IMR-90 (cell line): ENCODE measurements at regions not wholly inside any gene's neighbourhood (a gene's known extent, or its start where the extent isn't known, plus 50 kb on each side); places are given as distances from the start of the nearest gene placed in this dataset.

Source experiments
- ATAC-seq: fragments of 200-7000 bp; cut with Tn5 transposase; 2 replicates; pipeline ENCODE4 v1.9.1; 2020; ENCODE audit warnings: low read depth, mild to moderate bottlenecking, moderate library complexity
- BruUV-seq: library from RNA; stranded (reverse); fragments of 400-500 nt; replicated peaks from 2 replicates; lab custom pipeline; 2021; lab: Mats Ljungman, UMichigan
- CTCF ChIA-PET: fragments of 300-600 bp; formaldehyde crosslinking; extraction: SDS; loops from one replicate; lab custom pipeline; 2021; ENCODE audit warnings: antibody characterized with exemption; lab: Yijun Ruan, JAX
- POLR2A ChIA-PET: fragments of 300-600 bp; sonication (Branson Sonifier 250); formaldehyde crosslinking; loops from one replicate; lab custom pipeline; 2022; ENCODE audit warnings: antibody characterized with exemption; ENCODE audit not compliant: unreplicated experiment; lab: Charles Lee
- DNase-seq: peaks from one replicate; pipeline ENCODE4 v3.0.0; 2013
- H2AFZ ChIP-seq: replicated peaks from 2 replicates; pipeline ENCODE3; 2013; ENCODE audit warnings: low read length, mild to moderate bottlenecking; ENCODE audit not compliant: poor library complexity
- H2AK5ac ChIP-seq: 2 replicates; pipeline ENCODE4 v1.6.1; 2013; ENCODE audit warnings: low read depth, low read length, inconsistent platforms
- H2AK9ac ChIP-seq: replicated peaks from 2 replicates; pipeline ENCODE3; 2013; ENCODE audit warnings: mild to moderate bottlenecking, low read depth, low read length, moderate library complexity; ENCODE audit not compliant: poor library complexity
- H2BK120ac ChIP-seq: 2 replicates; pipeline ENCODE4 v1.6.1; 2013; ENCODE audit warnings: low read depth, low read length, inconsistent platforms
- H2BK15ac ChIP-seq: 3 replicates; pipeline ENCODE4 v1.6.1; 2013; ENCODE audit warnings: low read depth, low read length, inconsistent platforms
- H2BK20ac ChIP-seq: 2 replicates; pipeline ENCODE4 v1.6.1; 2013; ENCODE audit warnings: low read depth, mild to moderate bottlenecking, inconsistent platforms, low read length, moderate library complexity
- H2BK5ac ChIP-seq: 2 replicates; pipeline ENCODE4 v1.6.1; 2013; ENCODE audit warnings: mild to moderate bottlenecking, low read depth, low read length, inconsistent platforms; ENCODE audit not compliant: poor library complexity, severe bottlenecking
- H3K14ac ChIP-seq: replicated peaks from 2 replicates; pipeline ENCODE4 v1.6.1; 2013; ENCODE audit warnings: low read depth, low read length, inconsistent platforms
- H3K18ac ChIP-seq: 2 replicates; pipeline ENCODE4 v1.6.1; 2013; ENCODE audit warnings: low read depth, low read length, control low read depth
- H3K23ac ChIP-seq: 2 replicates; pipeline ENCODE4 v1.6.1; 2013; ENCODE audit warnings: low read depth, low read length, inconsistent platforms
- H3K27ac ChIP-seq: 2 replicates; pipeline ENCODE4 v1.5.1; 2013; ENCODE audit warnings: mild to moderate bottlenecking, control low read depth, low read length; ENCODE audit not compliant: insufficient read depth
- H3K27me3 ChIP-seq: 2 replicates; pipeline ENCODE4 v1.6.1; 2013; ENCODE audit warnings: low read length; ENCODE audit not compliant: control insufficient read depth, insufficient read depth
- H3K36me3 ChIP-seq: 2 replicates; pipeline ENCODE4 v1.6.1; 2013; ENCODE audit warnings: low read length, mixed read lengths; ENCODE audit not compliant: control insufficient read depth, insufficient read depth
- H3K4ac ChIP-seq: 2 replicates; pipeline ENCODE4 v1.6.1; 2013; ENCODE audit warnings: low read depth, low read length, inconsistent platforms
- H3K4me1 ChIP-seq: 2 replicates; pipeline ENCODE4 v1.6.1; 2013; ENCODE audit warnings: low read length, mixed read lengths; ENCODE audit not compliant: control insufficient read depth, insufficient read depth
- H3K4me2 ChIP-seq: 2 replicates; pipeline ENCODE4 v1.6.1; 2013; ENCODE audit warnings: low read depth, mild to moderate bottlenecking, control low read depth, low read length, moderate library complexity
- H3K4me3 ChIP-seq: 2 replicates; pipeline ENCODE4 v1.5.1; 2013; ENCODE audit warnings: low read depth, mild to moderate bottlenecking, control low read depth, low read length, moderate library complexity; ENCODE audit not compliant: insufficient read depth
- H3K56ac ChIP-seq: 2 replicates; pipeline ENCODE4 v1.6.1; 2013; ENCODE audit warnings: low read length, inconsistent platforms; ENCODE audit not compliant: insufficient read depth; ENCODE audit errors: extremely low read depth
- H3K79me1 ChIP-seq, 2 experiments: 2 replicates each; pipeline ENCODE4 v1.6.1; 2013; ENCODE audit warnings: low read length in 2 of 2, inconsistent platforms in 1 of 2, low read depth in 1 of 2
- H3K9ac ChIP-seq: 2 replicates; pipeline ENCODE4 v1.6.1; 2013; ENCODE audit warnings: low read depth, low read length, control low read depth
- H3K9me1 ChIP-seq: 2 replicates; pipeline ENCODE4 v1.6.1; 2013; ENCODE audit warnings: low read length, inconsistent platforms; ENCODE audit not compliant: insufficient read depth
- H3K9me3 ChIP-seq: 2 replicates; pipeline ENCODE4 v1.6.1; 2013; ENCODE audit warnings: low read length; ENCODE audit not compliant: control insufficient read depth, insufficient read depth
- H4K20me1 ChIP-seq: 2 replicates; pipeline ENCODE4 v1.6.1; 2013; ENCODE audit warnings: low read length, inconsistent platforms; ENCODE audit not compliant: insufficient read depth
- H4K5ac ChIP-seq: 2 replicates; pipeline ENCODE4 v1.6.1; 2013; ENCODE audit warnings: mild to moderate bottlenecking, low read depth, low read length, control low read depth
- H4K8ac ChIP-seq, 2 experiments: 2 replicates each; pipeline ENCODE4 v1.6.1; 2013; ENCODE audit warnings: low read depth in 2 of 2, low read length in 2 of 2, control low read depth in 1 of 2, inconsistent platforms in 1 of 2
- H4K91ac ChIP-seq: 2 replicates; pipeline ENCODE4 v1.6.1; 2013; ENCODE audit warnings: low read depth, low read length, inconsistent platforms; ENCODE audit not compliant: insufficient read depth
- CHD1 ChIP-seq: IDR thresholded peaks from 2 replicates; pipeline ENCODE4 v1.6.1; 2012; ENCODE audit warnings: low read depth, low read length, improper control_type of control experiment
- RFX5 ChIP-seq: IDR thresholded peaks from 2 replicates; pipeline ENCODE4 v1.8.0; 2012; ENCODE audit warnings: low read depth, mild to moderate bottlenecking, low read length, moderate library complexity
- WGBS, 2 experiments: methylation state at CpG; one replicate each; pipeline versions ENCODE4 v1.1.5 to v1.1.7; 2013; ENCODE audit warnings: missing lambda C conversion rate in 2 of 2; ENCODE audit not compliant: insufficient read length in 1 of 2; ENCODE audit errors: extremely low coverage in 2 of 2; 5-methylcytosine and 5-hydroxymethylcytosine counted together
- dilution Hi-C: fragments of 300-500 bp; cut with HindIII; formaldehyde crosslinking; loops from one replicate; pipeline ENCODE4 v1.14.3; 2018; ENCODE audit warnings: low sequenced_read_pairs; ENCODE audit not compliant: unreplicated experiment
- in situ Hi-C: fragments of 300-500 bp; cut with MboI; formaldehyde crosslinking; loops from 3 replicates; pipeline ENCODE4 v1.14.3; 2019; ENCODE audit warnings: low sequenced_read_pairs, inconsistent platforms, mixed read lengths
- intact Hi-C: fragments of 100-400 bp; cut with micrococcal nuclease; formaldehyde crosslinking; loops from 2 replicates; pipeline ENCODE4 v1.10.0; 2022

DNA sequence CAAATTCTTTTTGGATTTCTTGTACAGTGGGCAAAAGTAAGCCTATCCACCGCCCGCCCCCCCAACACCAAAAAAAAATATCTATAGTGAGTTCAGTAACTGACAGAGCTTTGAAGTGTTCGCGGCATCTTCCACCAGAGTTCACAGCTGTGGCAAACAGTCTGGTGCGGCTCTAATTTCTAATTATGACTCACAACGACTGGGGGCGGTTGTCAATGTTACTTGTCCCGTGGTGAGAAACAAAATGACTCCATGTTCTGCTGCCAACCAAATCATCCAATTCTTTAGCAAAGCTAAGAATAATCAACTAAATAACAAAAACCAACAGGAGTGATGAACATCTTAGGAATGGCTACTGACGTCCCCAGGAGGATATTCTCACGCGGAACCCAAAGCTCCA, 392.5 kb upstream of the SALL3 start:
- Histone ChIP-seq H3K9me1 (no peaks in the 10 kb centered on the region), H3K23ac (no peak overlapping the region), H3K4me3 (no peak overlapping the region), H4K91ac (no peak overlapping the region), H3K27ac (no peak overlapping the region), H3K9me3 (peaks cover 47% of the 10 kb centered on the region), H2BK20ac (no peak overlapping the region), H3K4me2 (no peak overlapping the region), H4K20me1 (no peaks in the 10 kb centered on the region), H2AK5ac (no peak overlapping the region), H4K5ac (no peak overlapping the region), H3K9ac (no peak overlapping the region), H3K18ac (no peak overlapping the region), H4K8ac (no peak overlapping the region), H3K27me3 (no peaks in the 10 kb centered on the region), H3K79me1 (no peaks in the 10 kb centered on the region), H2BK120ac (no peak overlapping the region), H2AK9ac (no peak overlapping the region), H2AFZ (no peak overlapping the region), H2BK5ac (no peak overlapping the region), H3K14ac (no peak overlapping the region), H3K4me1 (no peaks in the 10 kb centered on the region), H2BK15ac (no peak overlapping the region), H3K36me3 (no peaks in the 10 kb centered on the region), H3K4ac (no peak overlapping the region), H3K56ac (no peak overlapping the region)
- ATAC-seq = no peak
- CTCF ChIA-PET = no interaction called here
- 90% methylated on average over 2 of the region's 11 CpGs; no CpG with 5 or more reads in 1 of the 2 experiments for WGBS, 2 experiments
- intact Hi-C loops (no loop called here), in situ Hi-C loops (no loop called here), dilution Hi-C loops (no loop called here)
- POLR2A ChIA-PET = no interaction called here
- no peak for TF ChIP-seq RFX5
- no peak for TF ChIP-seq CHD1
- BruUV-seq = no TSS peak
- no peak for DNase-seq
